A549 (cell line): ENCODE measurements at regions not wholly inside any gene's neighbourhood (a gene's known extent, or its start where the extent isn't known, plus 50 kb on each side); places are given as distances from the start of the nearest gene placed in this dataset.
"Not testable (repeated sequence)": the region's sequence is repeated elsewhere in the genome, so short reads cannot be mapped to it uniquely, and the experiment has no call there.

Source experiments
- CTCF ChIP-seq: fragments of >200 bp; sonication (Bioruptor Twin); formaldehyde crosslinking; IDR thresholded peaks from 3 replicates; pipeline ENCODE4 v1.5.1; 2016
- EHMT2 ChIP-seq: fragments of 200-600 bp; sonication (generic); IDR thresholded peaks from 2 replicates; pipeline ENCODE4 v1.6.1; 2016; ENCODE audit warnings: antibody characterized with exemption, low read depth, mild to moderate bottlenecking, moderate library complexity
- EP300 ChIP-seq, 2 experiments: fragments of >200 bp; sonication (Bioruptor Twin); formaldehyde crosslinking; IDR thresholded peaks; 2 replicates in 1 of 2; 3 replicates in 1 of 2; pipeline ENCODE4 v1.6.1; 2016 to 2017
- MAX ChIP-seq: IDR thresholded peaks from 2 replicates; pipeline ENCODE4 v1.6.1; 2012
- POLR2A ChIP-seq: IDR thresholded peaks from 2 replicates; pipeline ENCODE4 v1.6.1; 2012; ENCODE audit warnings: mild to moderate bottlenecking, low read length
- RAD21 ChIP-seq, 2 experiments: fragments of >200 bp in 1 of 2; sonication (Bioruptor Twin) in 1 of 2; formaldehyde crosslinking in 1 of 2; IDR thresholded peaks in 1 of 2; conservative IDR thresholded peaks in 1 of 2; 2 replicates in 1 of 2; 3 replicates in 1 of 2; pipeline ENCODE4 v1.6.1; 2012 to 2018; ENCODE audit warnings: inconsistent platforms in 1 of 2
- RCOR1 ChIP-seq: fragments of 150-350 bp; IDR thresholded peaks from 2 replicates; pipeline ENCODE4 v1.6.1; 2014; ENCODE audit warnings: antibody characterized with exemption, low read length, low read depth
- SMC3 ChIP-seq: fragments of >200 bp; sonication (Bioruptor Twin); formaldehyde crosslinking; IDR thresholded peaks from 3 replicates; pipeline ENCODE4 v1.6.1; 2018; ENCODE audit warnings: inconsistent platforms
- SREBF2 ChIP-seq: fragments of 450-650 bp; IDR thresholded peaks from 2 replicates; pipeline ENCODE4 v1.6.1; 2014; ENCODE audit warnings: mild to moderate bottlenecking, moderate library complexity
- TP53 ChIP-seq: fragments of 250-450 bp; sonication (Bioruptor Pico); IDR thresholded peaks from 2 replicates; pipeline ENCODE4 v1.5.0; 2021; ENCODE audit warnings: mild to moderate bottlenecking, moderate library complexity
- ZNF302 ChIP-seq: fragments of 250-450 bp; sonication (Bioruptor Pico); IDR thresholded peaks from 2 replicates; pipeline ENCODE4 v1.9.0; 2021; ENCODE audit warnings: inconsistent platforms, mild to moderate bottlenecking, moderate library complexity

- not testable (repeated sequence) for TF ChIP-seq EHMT2; SMC3; CTCF; EP300 (IDR thresholded peaks at IDR 0.05); TP53 (CRISPR knock-in tag); MAX; RAD21 (conservative IDR thresholded peaks at IDR 0.05 in 1 of 2, IDR thresholded peaks at IDR 0.05 in 1 of 2); RCOR1; ZNF302; POLR2A; SREBF2
Measured at GRCh38 chr16:18696029-18696428, 94.1 kb downstream of the RPS15A start.
